Coronary artery (tissue), 2 donors: ENCODE measurements at regions not wholly inside any gene's neighbourhood (a gene's known extent, or its start where the extent isn't known, plus 50 kb on each side); places are given as distances from the start of the nearest gene placed in this dataset.

Source experiments
- DNase-seq: peaks from one replicate; pipeline ENCODE4 v3.0.0-alpha.2; 2017; ENCODE audit warnings: low spot score
- H3K27ac ChIP-seq, 2 donors: fragments of 200-600 bp; sonication (generic); one replicate each; pipeline ENCODE4 v1.5.1; 2016 to 2019
- H3K4me3 ChIP-seq: fragments of 200-600 bp; sonication (generic); 2 replicates; pipeline ENCODE4 v1.5.1; 2016; ENCODE audit warnings: mild to moderate bottlenecking, moderate library complexity
- CTCF ChIP-seq: fragments of 200-600 bp; sonication (generic); IDR thresholded peaks from one replicate; pipeline ENCODE4 v1.5.1; 2019; ENCODE audit warnings: antibody characterized with exemption

DNA sequence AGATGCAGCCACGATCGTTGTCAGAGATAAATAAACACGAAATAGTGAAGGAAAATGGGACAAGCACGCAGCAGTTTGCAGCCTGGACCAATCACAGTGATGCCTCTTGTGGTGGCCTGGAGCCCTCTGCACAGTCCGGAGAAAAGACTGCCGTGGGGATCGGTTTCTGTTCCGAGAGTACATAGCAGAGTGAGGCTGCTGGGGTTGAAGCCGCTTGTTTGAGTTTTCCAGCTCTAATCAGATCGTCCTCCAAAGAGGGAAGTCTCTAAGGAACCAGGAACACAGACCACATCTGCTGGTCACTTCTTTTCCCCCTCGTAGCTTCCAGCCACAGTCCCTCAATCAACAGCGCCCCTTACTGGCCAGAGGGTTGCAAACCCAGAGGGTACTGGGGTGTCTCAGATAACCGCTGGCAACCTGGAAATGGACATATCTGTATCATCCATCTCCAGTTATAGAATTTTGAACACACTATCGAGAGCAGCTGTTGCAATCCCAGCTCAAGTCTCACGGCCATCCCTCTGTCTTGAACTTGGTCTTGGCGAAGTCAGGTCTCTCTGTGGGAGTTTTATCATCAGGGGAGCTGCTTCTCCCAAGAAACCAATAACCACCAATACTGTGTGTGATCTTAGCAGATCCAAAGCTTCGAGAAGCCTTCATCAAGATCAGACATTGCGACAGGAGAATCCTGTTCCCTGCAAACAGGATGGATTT lies 57.4 kb downstream of the OLIG1 start:
- peak; percentile 21 for TF ChIP-seq CTCF
- no peak for DNase-seq
- peak overlapping the region; percentile 59 for H3K4me3 ChIP-seq
- no peak overlapping the region for H3K27ac ChIP-seq

DNA sequence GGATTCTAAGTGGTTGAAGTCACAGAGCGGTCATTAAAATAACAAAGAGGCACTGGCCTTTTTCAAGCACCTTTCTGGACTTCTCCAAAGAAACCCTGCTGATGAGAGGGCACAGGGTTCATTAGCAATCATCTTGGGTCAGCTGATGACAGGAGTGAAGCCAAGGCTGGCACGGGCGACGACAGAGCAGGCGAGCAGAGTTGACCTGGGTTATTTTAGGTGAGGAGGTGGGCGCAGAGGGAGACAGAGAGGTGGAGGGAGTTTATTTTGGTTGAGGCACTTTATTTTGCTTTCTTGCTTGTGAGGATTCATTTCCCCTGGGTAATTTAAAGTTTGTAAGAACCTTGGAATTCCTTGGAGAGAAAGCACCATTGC lies 57.9 kb downstream of the OLIG1 start:
- TF ChIP-seq CTCF = no peak
- H3K4me3 ChIP-seq = no peak overlapping the region
- no peak for DNase-seq
- H3K27ac ChIP-seq = no peak overlapping the region

- H3K4me3 ChIP-seq = no peak overlapping the region
- no peak overlapping the region for H3K27ac ChIP-seq
- TF ChIP-seq CTCF = no peak
- no peak for DNase-seq
Measured at GRCh38 chr21:33128538-33128937, 58.6 kb downstream of the OLIG1 start.

GRCh38 chr21:33132054-33132453 lies 62.1 kb downstream of the OLIG1 start:
- DNase-seq = no peak
- no peak overlapping the region for H3K4me3 ChIP-seq
- TF ChIP-seq CTCF = no peak
- no peak overlapping the region for H3K27ac ChIP-seq

DNA sequence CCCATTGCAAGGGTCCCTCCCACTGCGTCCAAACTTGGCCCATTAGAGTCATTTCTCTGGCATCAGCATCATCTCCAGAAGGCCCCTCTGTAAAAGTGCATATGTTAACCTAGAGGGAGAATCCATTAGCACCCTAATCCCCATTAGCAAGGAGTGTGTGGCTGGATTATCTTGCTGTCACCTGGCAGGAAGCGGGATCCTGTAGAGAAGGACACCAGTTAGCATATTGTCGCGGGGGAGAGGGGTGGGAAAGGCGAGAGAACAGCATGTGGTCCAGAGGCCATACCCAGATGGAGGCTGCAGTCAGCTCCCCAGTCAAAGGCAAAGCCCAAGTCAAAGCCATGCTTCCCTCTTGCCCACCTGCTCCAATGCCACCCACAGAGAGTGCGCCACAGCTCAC lies 64.0 kb downstream of the OLIG1 start:
- no peak for TF ChIP-seq CTCF
- no peak for DNase-seq
- Histone ChIP-seq H3K4me3 (no peak overlapping the region), H3K27ac (no peak overlapping the region)

DNA sequence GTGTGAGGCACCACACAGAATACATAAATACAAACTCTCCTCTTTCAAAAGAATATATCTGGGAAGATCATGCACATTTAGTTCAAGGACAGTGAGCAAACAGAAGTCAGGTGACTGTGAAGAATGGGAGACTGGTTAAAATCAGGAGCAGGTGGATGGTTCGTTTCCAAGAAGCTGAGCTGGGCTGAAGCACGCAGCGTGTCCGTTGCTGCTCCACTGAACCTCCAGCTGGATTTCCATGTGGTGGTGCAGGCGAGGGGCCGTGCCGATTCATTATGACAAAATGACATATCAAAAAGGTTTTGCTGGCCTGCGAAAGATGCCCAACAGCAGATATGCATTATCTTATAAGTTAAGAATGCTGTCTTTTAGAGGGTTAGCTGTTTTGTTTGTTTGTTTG lies 66.0 kb downstream of the OLIG1 start:
- Histone ChIP-seq H3K27ac (no peak overlapping the region), H3K4me3 (no peak overlapping the region)
- no peak for TF ChIP-seq CTCF
- DNase-seq = no peak

GRCh38 chr21:33136847-33137502 lies 67.0 kb downstream of the OLIG1 start:
- no peak for DNase-seq
- Histone ChIP-seq H3K4me3 (no peak overlapping the region), H3K27ac (no peak overlapping the region)
- TF ChIP-seq CTCF = no peak
